Upper lobe of left lung (tissue), 6 donors: ENCODE measurements at regions not wholly inside any gene's neighbourhood (a gene's known extent, or its start where the extent isn't known, plus 50 kb on each side); places are given as distances from the start of the nearest gene placed in this dataset.

Source experiments
- ATAC-seq, 2 donors: fragments of 200-7000 bp; cut with Tn5 transposase; one replicate each; pipeline ENCODE4 v1.9.1; 2022; ENCODE audit warnings: mild to moderate bottlenecking in 2 of 2, moderate library complexity in 2 of 2; ENCODE audit not compliant: low FRiP score in 2 of 2
- DNase-seq, 2 donors: peaks; one replicate each; pipeline ENCODE4 v3.0.0-alpha.2; 2019 to 2020
- H3K27ac ChIP-seq, 4 donors: fragments of 200-600 bp; sonication (generic); one replicate each; pipeline ENCODE4 v1.5.1; 2016 to 2019
- H3K27me3 ChIP-seq, 4 donors: fragments of 200-600 bp; sonication (generic); one replicate each; pipeline ENCODE4 v1.5.1; 2017 to 2019
- H3K36me3 ChIP-seq, 4 donors: fragments of 200-600 bp; sonication (generic); one replicate each; pipeline ENCODE4 v1.5.1; 2016 to 2019
- H3K4me1 ChIP-seq, 4 donors: fragments of 200-600 bp; sonication (generic); one replicate each; pipeline ENCODE4 v1.5.1; 2018 to 2019
- H3K4me3 ChIP-seq, 4 donors: fragments of 200-600 bp; sonication (generic); one replicate each; pipeline ENCODE4 v1.5.1; 2017 to 2019; ENCODE audit warnings: mild to moderate bottlenecking in 2 of 4, moderate library complexity in 1 of 4
- H3K9me3 ChIP-seq, 4 donors: fragments of 200-600 bp; sonication (generic); one replicate each; pipeline ENCODE4 v1.5.1; 2018 to 2019
- EP300 ChIP-seq, 4 donors: sonication (generic); formaldehyde crosslinking; IDR thresholded peaks; one replicate each; pipeline ENCODE4 v1.5.1; 2017; ENCODE audit warnings: antibody characterized with exemption in 4 of 4, control low read depth in 2 of 4
- POLR2A ChIP-seq, 4 donors: fragments of 450-650 bp; IDR thresholded peaks; one replicate each; pipeline ENCODE4 v1.5.1; 2016 to 2017; ENCODE audit warnings: antibody characterized with exemption in 4 of 4, mild to moderate bottlenecking in 2 of 4
- POLR2AphosphoS5 ChIP-seq, 2 donors: sonication (generic); formaldehyde crosslinking; IDR thresholded peaks; one replicate each; pipeline ENCODE4 v1.5.1; 2017; ENCODE audit warnings: antibody characterized with exemption in 2 of 2
- WGBS, 2 donors: methylation state at CpG; one replicate each; pipeline ENCODE4 v1.1.5; 2017 to 2018; 5-methylcytosine and 5-hydroxymethylcytosine counted together
- TF ChIP-seq, protein P1 (sequence below), 6 experiments: fragments of 450-650 bp in 4 of 6; fragments of 200-600 bp in 2 of 6; sonication (generic) in 2 of 6; IDR thresholded peaks; one replicate each; pipeline ENCODE4 v1.5.1; 2016 to 2019; ENCODE audit warnings: antibody characterized with exemption in 6 of 6
- donor health status: DM: no; HTN: no; CAD: no; lungs with moderate emphysema.
- donor health status: DM: no; HTN: yes; CAD: no; lungs with severe emphysema.

DNA sequence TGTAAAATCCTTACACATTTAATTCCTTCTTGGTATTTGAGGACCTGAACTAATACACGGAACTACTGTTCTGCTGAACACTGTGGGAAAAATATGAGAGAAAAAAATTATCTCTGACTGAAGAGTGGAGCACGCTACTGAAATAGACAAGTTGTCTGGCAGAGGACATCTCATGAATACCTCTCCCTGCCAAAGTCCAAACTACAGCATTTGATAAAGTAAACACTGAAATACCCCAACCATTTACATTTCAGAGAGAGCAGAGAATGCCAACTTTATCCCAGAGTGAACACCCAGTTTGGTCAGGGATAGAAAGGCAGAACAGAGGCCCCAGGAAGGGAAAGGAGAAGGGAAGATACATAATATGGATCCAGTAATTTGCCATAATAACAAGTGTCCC, 920.7 kb downstream of the SQOR start:
- H3K4me3 ChIP-seq = no peak overlapping the region
- DNase-seq (no peak), ATAC-seq (no peak)
- no peaks in the 10 kb centered on the region for H3K9me3 ChIP-seq
- H3K27me3 ChIP-seq = no peaks in the 10 kb centered on the region
- H3K4me1 ChIP-seq = no peaks in the 10 kb centered on the region
- H3K27ac ChIP-seq = no peak overlapping the region
- TF ChIP-seq EP300 (IDR thresholded peaks at IDR 0.05) (no peak), POLR2A (IDR thresholded peaks at IDR 0.05) (no peak), POLR2AphosphoS5 (IDR thresholded peaks at IDR 0.05) (no peak)
- TF ChIP-seq, protein P1, sequence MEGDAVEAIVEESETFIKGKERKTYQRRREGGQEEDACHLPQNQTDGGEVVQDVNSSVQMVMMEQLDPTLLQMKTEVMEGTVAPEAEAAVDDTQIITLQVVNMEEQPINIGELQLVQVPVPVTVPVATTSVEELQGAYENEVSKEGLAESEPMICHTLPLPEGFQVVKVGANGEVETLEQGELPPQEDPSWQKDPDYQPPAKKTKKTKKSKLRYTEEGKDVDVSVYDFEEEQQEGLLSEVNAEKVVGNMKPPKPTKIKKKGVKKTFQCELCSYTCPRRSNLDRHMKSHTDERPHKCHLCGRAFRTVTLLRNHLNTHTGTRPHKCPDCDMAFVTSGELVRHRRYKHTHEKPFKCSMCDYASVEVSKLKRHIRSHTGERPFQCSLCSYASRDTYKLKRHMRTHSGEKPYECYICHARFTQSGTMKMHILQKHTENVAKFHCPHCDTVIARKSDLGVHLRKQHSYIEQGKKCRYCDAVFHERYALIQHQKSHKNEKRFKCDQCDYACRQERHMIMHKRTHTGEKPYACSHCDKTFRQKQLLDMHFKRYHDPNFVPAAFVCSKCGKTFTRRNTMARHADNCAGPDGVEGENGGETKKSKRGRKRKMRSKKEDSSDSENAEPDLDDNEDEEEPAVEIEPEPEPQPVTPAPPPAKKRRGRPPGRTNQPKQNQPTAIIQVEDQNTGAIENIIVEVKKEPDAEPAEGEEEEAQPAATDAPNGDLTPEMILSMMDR (IDR thresholded peaks at IDR 0.05) = no peak
- WGBS, 2 donors = 47 to 57% methylated on average over 2 of the region's 2 CpGs
- no peaks in the 10 kb centered on the region for H3K36me3 ChIP-seq

DNA sequence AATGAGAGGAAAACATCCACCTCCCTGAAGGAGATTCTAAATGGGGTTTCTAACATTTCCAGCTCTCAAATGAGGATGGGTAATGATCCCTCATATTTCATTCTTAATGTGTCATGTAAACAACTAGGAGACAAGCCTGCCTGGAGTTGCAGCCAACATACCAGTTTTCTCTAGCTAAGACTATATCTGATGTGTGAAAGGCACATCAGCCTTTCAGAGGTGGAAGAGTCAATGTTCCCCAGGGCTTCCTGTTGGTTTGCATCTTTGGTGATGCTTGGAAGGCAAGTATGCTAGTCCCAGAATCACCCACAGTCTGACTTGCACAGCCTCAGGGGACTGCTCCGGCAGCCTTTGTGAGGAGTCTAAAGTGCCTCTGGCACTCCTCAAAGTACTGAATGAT, 921.2 kb downstream of the SQOR start:
- DNase-seq (no peak), ATAC-seq (no peak)
- TF ChIP-seq POLR2A (IDR thresholded peaks at IDR 0.05) (no peak), EP300 (IDR thresholded peaks at IDR 0.05) (no peak)
- Histone ChIP-seq H3K9me3 (no peaks in the 10 kb centered on the region), H3K27ac (no peak overlapping the region), H3K4me3 (no peak overlapping the region), H3K27me3 (no peaks in the 10 kb centered on the region), H3K36me3 (no peaks in the 10 kb centered on the region), H3K4me1 (no peaks in the 10 kb centered on the region)
- WGBS, 2 donors = 79 to 83% methylated on average over 1 of the region's 1 CpG

DNA sequence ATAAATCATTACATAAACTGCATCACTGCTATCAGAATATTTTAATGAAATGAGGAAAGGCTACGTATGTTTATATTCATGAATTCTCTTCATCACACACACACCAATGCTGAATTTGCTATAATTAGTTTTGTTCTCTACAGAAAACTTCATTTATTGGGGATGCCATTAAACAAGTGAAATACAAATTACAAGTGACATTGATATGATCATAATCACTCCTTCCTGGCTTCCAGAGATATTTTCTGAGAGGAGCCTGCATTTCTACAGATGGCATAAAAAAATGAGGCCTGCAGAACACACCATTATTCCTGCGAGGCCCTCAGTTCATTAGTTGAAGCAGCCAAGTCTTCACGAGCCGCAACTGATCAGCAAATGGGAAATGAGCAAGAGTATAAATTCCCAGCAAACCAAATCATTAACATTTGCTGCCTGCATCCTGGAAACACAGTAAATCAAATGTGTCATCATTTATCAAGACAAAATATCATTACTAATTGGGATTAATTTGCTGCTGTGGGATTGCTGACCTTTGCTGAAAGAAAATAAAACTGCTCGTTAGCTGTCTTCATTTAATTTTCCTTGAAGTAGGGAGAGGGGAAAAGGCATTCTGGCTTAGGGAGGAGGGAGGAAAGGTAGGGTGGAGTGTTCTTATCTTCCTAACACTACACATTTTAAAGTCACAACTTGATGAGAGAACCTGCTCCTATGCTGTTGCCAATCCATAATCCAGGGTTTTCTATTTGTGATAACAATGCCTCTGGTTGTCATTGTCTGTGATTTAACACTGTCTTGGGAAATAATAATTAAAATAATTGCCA, 921.9 kb downstream of the SQOR start:
- Histone ChIP-seq H3K27me3 (no peaks in the 10 kb centered on the region), H3K36me3 (no peaks in the 10 kb centered on the region), H3K27ac (no peak overlapping the region), H3K9me3 (no peaks in the 10 kb centered on the region), H3K4me3 (no peak overlapping the region), H3K4me1 (no peaks in the 10 kb centered on the region)
- ATAC-seq (no peak), DNase-seq (no peak)
- TF ChIP-seq EP300 (IDR thresholded peaks at IDR 0.05) (no peak), POLR2AphosphoS5 (IDR thresholded peaks at IDR 0.05) (no peak), POLR2A (IDR thresholded peaks at IDR 0.05) (no peak)
- TF ChIP-seq, protein P1 (IDR thresholded peaks at IDR 0.05) = no peak
- WGBS, 2 donors = 80 to 83% methylated on average over 5 of the region's 5 CpGs

DNA sequence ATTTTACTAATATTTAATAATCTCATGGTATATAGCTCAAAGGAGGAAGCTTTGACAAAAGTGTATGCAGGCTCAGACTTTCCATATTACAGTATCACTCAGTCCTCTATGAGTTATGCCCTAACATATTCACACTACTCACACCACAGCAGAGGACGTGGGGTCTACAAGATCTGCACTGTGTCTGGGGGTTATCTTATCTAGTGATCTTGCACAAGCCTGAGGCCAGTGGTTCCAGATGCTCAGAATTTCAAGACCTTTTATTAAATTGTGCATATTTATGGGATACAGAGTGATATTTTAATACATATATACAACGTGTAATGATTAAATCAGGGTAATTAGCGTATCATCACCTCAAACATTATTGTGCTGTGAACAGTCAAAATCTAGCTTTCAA, 933.1 kb downstream of the SQOR start:
- Histone ChIP-seq H3K9me3 (no peaks in the 10 kb centered on the region), H3K4me3 (no peak overlapping the region), H3K4me1 (no peaks in the 10 kb centered on the region), H3K27me3 (no peaks in the 10 kb centered on the region), H3K27ac (no peak overlapping the region), H3K36me3 (no peaks in the 10 kb centered on the region)
- ATAC-seq (no peak), DNase-seq (no peak)
- TF ChIP-seq POLR2A (IDR thresholded peaks at IDR 0.05) = no peak
- TF ChIP-seq POLR2AphosphoS5 (IDR thresholded peaks at IDR 0.05) = no peak
- TF ChIP-seq, protein P1 (IDR thresholded peaks at IDR 0.05) = no peak
- no peak for TF ChIP-seq EP300 (IDR thresholded peaks at IDR 0.05)
- 79 to 81% methylated on average over 3 of the region's 3 CpGs for whole genome bisulfite sequencing, 2 donors

DNA sequence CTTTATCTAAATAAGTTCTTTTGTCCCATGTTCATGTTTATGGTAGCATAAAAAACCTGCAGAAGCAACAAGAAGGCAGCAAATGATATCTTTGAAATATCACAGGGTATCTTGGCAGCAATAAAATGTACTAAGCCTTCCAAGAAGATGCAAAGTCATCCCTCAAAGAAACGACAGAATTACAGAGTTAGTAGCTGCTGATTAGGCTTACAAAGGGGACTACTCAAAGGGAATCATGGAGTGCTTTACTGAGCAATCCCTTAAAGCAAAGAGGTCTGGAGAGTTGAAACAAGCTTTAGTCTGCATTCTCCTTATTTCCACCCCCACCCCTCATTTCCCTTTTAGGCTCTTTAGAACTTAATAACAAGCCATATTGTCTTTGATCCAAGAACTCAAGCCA, 935.0 kb downstream of the SQOR start:
- TF ChIP-seq POLR2A (IDR thresholded peaks at IDR 0.05) (no peak), EP300 (IDR thresholded peaks at IDR 0.05) (no peak), POLR2AphosphoS5 (IDR thresholded peaks at IDR 0.05) (no peak)
- TF ChIP-seq, protein P1 (IDR thresholded peaks at IDR 0.05) = no peak
- Histone ChIP-seq H3K27ac (no peak overlapping the region), H3K4me3 (no peak overlapping the region), H3K27me3 (no peaks in the 10 kb centered on the region), H3K4me1 (no peaks in the 10 kb centered on the region), H3K36me3 (no peaks in the 10 kb centered on the region), H3K9me3 (no peaks in the 10 kb centered on the region)
- ATAC-seq = no peak
- DNase-seq = no peak
- 8 to 25% methylated on average over 1 of the region's 1 CpG for WGBS, 2 donors
